HCT116 (cell line): ENCODE measurements at regions not wholly inside any gene's neighbourhood (a gene's known extent, or its start where the extent isn't known, plus 50 kb on each side); places are given as distances from the start of the nearest gene placed in this dataset.

ENCODE experiments used
- ATAC-seq: fragments of 200-7000 bp; cut with Tn5 transposase; 2 replicates; pipeline ENCODE4 v1.9.1; 2020; ENCODE audit warnings: mild to moderate bottlenecking, moderate library complexity
- BruUV-seq: library from RNA; stranded (reverse); fragments of 400-500 nt; replicated peaks from 2 replicates; lab custom pipeline; 2021; lab: Mats Ljungman, UMichigan
- CTCF ChIA-PET: fragments of 300-600 bp; sonication (Branson Sonifier 250); formaldehyde crosslinking; loops from one replicate; lab custom pipeline; 2021; ENCODE audit warnings: antibody characterized with exemption; lab: Charles Lee
- POLR2A ChIA-PET: fragments of 300-600, 350-600 bp; sonication (Branson Sonifier 250); formaldehyde crosslinking; loops from one replicate; lab custom pipeline; 2021; ENCODE audit warnings: antibody characterized with exemption; lab: Charles Lee
- RAD21 ChIA-PET, 2 experiments: fragments of 300-600 bp; sonication (Branson Sonifier 250); formaldehyde crosslinking; loops; one replicate each; lab custom pipeline; 2023; ENCODE audit warnings: low total read pairs in 2 of 2; ENCODE audit not compliant: uncharacterized antibody in 2 of 2, unreplicated experiment in 2 of 2, low non-redundant PET in 1 of 2; lab: Charles Lee
- DNase-seq: peaks from one replicate; pipeline ENCODE4 v3.0.0-alpha.2; 2010; ENCODE audit warnings: low read depth, low spot score
- H2AFZ ChIP-seq: fragments of 200-600 bp; shearing (Covaris generic), sonication (generic); 2 replicates; pipeline ENCODE4 v1.6.1; 2017; ENCODE audit warnings: low read depth, mixed run types, mixed read lengths, antibody characterized with exemption, low read length; ENCODE audit not compliant: poor library complexity, severe bottlenecking
- H3K27ac ChIP-seq: 2 replicates; pipeline ENCODE4 v1.5.1; 2012; ENCODE audit warnings: low read depth, low read length
- H3K27me3 ChIP-seq: fragments of 200-600 bp; sonication (generic); 2 replicates; pipeline ENCODE4 v1.6.1; 2016; ENCODE audit warnings: mixed run types, low read length, mixed read lengths; ENCODE audit not compliant: insufficient read depth
- H3K36me3 ChIP-seq, 2 experiments: fragments of 200-500 bp in 1 of 2; fragments of 200-600 bp in 1 of 2; sonication (Bioruptor generic) in 1 of 2; sonication (generic) in 1 of 2; 2 replicates each; pipeline versions ENCODE4 v1.5.1 to v1.6.1; 2014 to 2016; ENCODE audit warnings: low read length in 2 of 2, inconsistent platforms in 1 of 2, mixed read lengths in 1 of 2, mixed run types in 1 of 2; ENCODE audit not compliant: insufficient read depth in 2 of 2, control insufficient read depth in 1 of 2
- H3K4me1 ChIP-seq, 2 experiments: fragments of 200-600 bp in 1 of 2; sonication (generic) in 1 of 2; 2 replicates each; pipeline versions ENCODE4 v1.5.1 to v1.6.1; 2012 to 2017; ENCODE audit warnings: low read length in 2 of 2, inconsistent platforms in 1 of 2, mild to moderate bottlenecking in 1 of 2, mixed read lengths in 1 of 2, mixed run types in 1 of 2, moderate library complexity in 1 of 2; ENCODE audit not compliant: insufficient read depth in 2 of 2, control insufficient read depth in 1 of 2
- H3K4me2 ChIP-seq: fragments of 200-600 bp; sonication (generic); 2 replicates; pipeline ENCODE4 v1.6.1; 2017; ENCODE audit warnings: mixed run types, low read length, mixed read lengths
- H3K4me3 ChIP-seq, 2 experiments: fragments of 200-600 bp in 1 of 2; sonication (generic) in 1 of 2; replicated peaks in 1 of 2; 2 replicates each; pipeline ENCODE4 v1.5.1; 2011 to 2016; ENCODE audit warnings: low read length in 2 of 2, control low read depth in 1 of 2, low read depth in 1 of 2, mild to moderate bottlenecking in 1 of 2, mixed read lengths in 1 of 2, mixed run types in 1 of 2
- H3K79me2 ChIP-seq: fragments of 200-600 bp; sonication (generic); 2 replicates; pipeline ENCODE4 v1.6.1; 2017; ENCODE audit warnings: mild to moderate bottlenecking, mixed run types, low read length, moderate library complexity, mixed read lengths; ENCODE audit not compliant: insufficient read depth
- H3K9ac ChIP-seq: fragments of 200-600 bp; sonication (generic); 2 replicates; pipeline ENCODE4 v1.6.1; 2016; ENCODE audit warnings: low read length, mixed read lengths
- H3K9me2 ChIP-seq: fragments of 200-600 bp; sonication (generic), shearing (Covaris generic); 2 replicates; pipeline ENCODE4 v1.6.1; 2017; ENCODE audit warnings: mixed run types, mild to moderate bottlenecking, moderate library complexity; ENCODE audit not compliant: insufficient read depth
- H3K9me3 ChIP-seq, 2 experiments: fragments of 200-500 bp in 1 of 2; fragments of 200-600 bp in 1 of 2; sonication (Bioruptor generic) in 1 of 2; sonication (generic) in 1 of 2; 2 replicates each; pipeline ENCODE4 v1.6.1; 2014 to 2017; ENCODE audit warnings: low read length in 2 of 2, mixed read lengths in 2 of 2, inconsistent platforms in 1 of 2, low read depth in 1 of 2, mild to moderate bottlenecking in 1 of 2, mixed run types in 1 of 2, moderate library complexity in 1 of 2; ENCODE audit not compliant: control insufficient read depth in 1 of 2, insufficient read depth in 1 of 2
- H4K20me1 ChIP-seq: fragments of 200-600 bp; sonication (generic), shearing (Covaris generic); 2 replicates; pipeline ENCODE4 v1.6.1; 2017; ENCODE audit warnings: mixed run types, mild to moderate bottlenecking, moderate library complexity; ENCODE audit not compliant: insufficient read depth
- EGR1 ChIP-seq: IDR thresholded peaks from 2 replicates; pipeline ENCODE4 v1.6.1; 2012; ENCODE audit warnings: low read depth
- FOSL1 ChIP-seq: IDR thresholded peaks from 2 replicates; pipeline ENCODE4 v1.6.1; 2012; ENCODE audit warnings: low read depth
- POLR2A ChIP-seq: IDR thresholded peaks from 2 replicates; pipeline ENCODE4 v1.7.0; 2011; ENCODE audit warnings: borderline replicate concordance; ENCODE audit not compliant: insufficient read depth, insufficient read length; ENCODE audit errors: extremely low read depth
- POLR2AphosphoS5 ChIP-seq: IDR thresholded peaks from 2 replicates; pipeline ENCODE4 v1.6.1; 2011; ENCODE audit warnings: mild to moderate bottlenecking, low read depth, low read length, moderate library complexity
- RAD21 ChIP-seq: IDR thresholded peaks from 2 replicates; pipeline ENCODE4 v1.6.1; 2012; ENCODE audit warnings: low read depth, mild to moderate bottlenecking
- TCF7L2 ChIP-seq: IDR thresholded peaks from 2 replicates; pipeline ENCODE4 v1.7.0; 2011; ENCODE audit warnings: borderline replicate concordance, inconsistent platforms; ENCODE audit not compliant: insufficient read depth, insufficient read length; ENCODE audit errors: extremely low read depth
- YY1 ChIP-seq: IDR thresholded peaks from 2 replicates; pipeline ENCODE4 v1.6.1; 2011; ENCODE audit warnings: low read length, low read depth, moderate library complexity, mild to moderate bottlenecking; ENCODE audit not compliant: insufficient replicate concordance; ENCODE audit errors: extremely low read depth
- ZFX ChIP-seq: fragments of 450-650 bp; IDR thresholded peaks from 2 replicates; pipeline ENCODE4 v1.6.1; 2017
- ZNF274 ChIP-seq: fragments of 200-500 bp; sonication (Bioruptor generic); IDR thresholded peaks from 2 replicates; pipeline ENCODE4 v1.6.1; 2014; ENCODE audit warnings: mild to moderate bottlenecking, low read depth, low read length, inconsistent platforms
- intact Hi-C: fragments of 100-400 bp; cut with micrococcal nuclease; formaldehyde crosslinking; loops from 2 replicates; pipeline ENCODE4 v1.10.0; 2022
- TF ChIP-seq, protein P1 (sequence below): IDR thresholded peaks from 2 replicates; pipeline ENCODE4 v1.6.1; 2012
- TF ChIP-seq, protein P2 (sequence below): IDR thresholded peaks from 2 replicates; pipeline ENCODE4 v1.6.1; 2012; ENCODE audit warnings: low read depth

DNA sequence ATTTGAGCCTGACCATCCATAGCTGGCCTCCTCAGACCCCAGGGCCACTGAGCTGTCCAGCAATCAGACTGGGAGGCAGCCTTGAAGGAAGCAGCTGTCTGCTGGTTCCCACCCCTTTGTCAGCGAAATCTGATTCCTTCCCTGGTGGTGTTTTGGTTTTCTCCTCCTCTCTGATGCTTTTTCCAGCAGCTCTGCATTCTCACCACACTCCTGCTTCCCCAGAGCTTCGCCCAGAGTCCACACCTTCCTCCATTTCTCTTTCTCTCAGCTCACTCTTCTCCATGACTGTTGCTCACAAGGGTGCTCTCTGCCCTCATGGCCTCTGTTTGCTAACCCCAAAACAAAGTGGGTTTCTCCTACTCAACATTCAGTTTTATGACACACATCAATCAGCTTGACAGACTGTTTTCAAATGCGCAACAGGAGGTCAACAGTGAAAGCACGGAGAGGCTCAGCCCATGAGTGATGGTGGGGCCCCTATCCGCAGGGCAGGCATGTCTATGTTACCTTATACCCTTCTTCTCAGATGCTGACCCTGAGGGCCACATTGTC is 130.6 kb upstream of the MTNR1B start:
- H3K27ac ChIP-seq = no peak overlapping the region
- H3K4me1 ChIP-seq = no peaks in the 10 kb centered on the region
- no peak overlapping the region for H3K4me3 ChIP-seq
- H3K79me2 ChIP-seq = no peaks in the 10 kb centered on the region
- no peaks in the 10 kb centered on the region for H3K36me3 ChIP-seq
- no peaks in the 10 kb centered on the region for H4K20me1 ChIP-seq
- DNase-seq = no peak
- RAD21 ChIA-PET = no interaction called here
- TF ChIP-seq POLR2A (no peak), ZFX (no peak), EGR1 (no peak), POLR2AphosphoS5 (no peak), TCF7L2 (no peak), ZNF274 (no peak), YY1 (no peak), FOSL1 (no peak), RAD21 (no peak)
- TF ChIP-seq, protein P1, sequence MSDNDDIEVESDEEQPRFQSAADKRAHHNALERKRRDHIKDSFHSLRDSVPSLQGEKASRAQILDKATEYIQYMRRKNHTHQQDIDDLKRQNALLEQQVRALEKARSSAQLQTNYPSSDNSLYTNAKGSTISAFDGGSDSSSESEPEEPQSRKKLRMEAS = no peak
- TF ChIP-seq, protein P2, sequence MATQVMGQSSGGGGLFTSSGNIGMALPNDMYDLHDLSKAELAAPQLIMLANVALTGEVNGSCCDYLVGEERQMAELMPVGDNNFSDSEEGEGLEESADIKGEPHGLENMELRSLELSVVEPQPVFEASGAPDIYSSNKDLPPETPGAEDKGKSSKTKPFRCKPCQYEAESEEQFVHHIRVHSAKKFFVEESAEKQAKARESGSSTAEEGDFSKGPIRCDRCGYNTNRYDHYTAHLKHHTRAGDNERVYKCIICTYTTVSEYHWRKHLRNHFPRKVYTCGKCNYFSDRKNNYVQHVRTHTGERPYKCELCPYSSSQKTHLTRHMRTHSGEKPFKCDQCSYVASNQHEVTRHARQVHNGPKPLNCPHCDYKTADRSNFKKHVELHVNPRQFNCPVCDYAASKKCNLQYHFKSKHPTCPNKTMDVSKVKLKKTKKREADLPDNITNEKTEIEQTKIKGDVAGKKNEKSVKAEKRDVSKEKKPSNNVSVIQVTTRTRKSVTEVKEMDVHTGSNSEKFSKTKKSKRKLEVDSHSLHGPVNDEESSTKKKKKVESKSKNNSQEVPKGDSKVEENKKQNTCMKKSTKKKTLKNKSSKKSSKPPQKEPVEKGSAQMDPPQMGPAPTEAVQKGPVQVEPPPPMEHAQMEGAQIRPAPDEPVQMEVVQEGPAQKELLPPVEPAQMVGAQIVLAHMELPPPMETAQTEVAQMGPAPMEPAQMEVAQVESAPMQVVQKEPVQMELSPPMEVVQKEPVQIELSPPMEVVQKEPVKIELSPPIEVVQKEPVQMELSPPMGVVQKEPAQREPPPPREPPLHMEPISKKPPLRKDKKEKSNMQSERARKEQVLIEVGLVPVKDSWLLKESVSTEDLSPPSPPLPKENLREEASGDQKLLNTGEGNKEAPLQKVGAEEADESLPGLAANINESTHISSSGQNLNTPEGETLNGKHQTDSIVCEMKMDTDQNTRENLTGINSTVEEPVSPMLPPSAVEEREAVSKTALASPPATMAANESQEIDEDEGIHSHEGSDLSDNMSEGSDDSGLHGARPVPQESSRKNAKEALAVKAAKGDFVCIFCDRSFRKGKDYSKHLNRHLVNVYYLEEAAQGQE = no peak
- H2AFZ ChIP-seq = no peak overlapping the region
- H3K9ac ChIP-seq = no peak overlapping the region
- no peak overlapping the region for H3K4me2 ChIP-seq
- BruUV-seq = no TSS peak
- no peaks in the 10 kb centered on the region for H3K27me3 ChIP-seq
- no peaks in the 10 kb centered on the region for H3K9me3 ChIP-seq
- POLR2A ChIA-PET = no interaction called here
- no peaks in the 10 kb centered on the region for H3K9me2 ChIP-seq
- intact Hi-C loops = no loop called here
- CTCF ChIA-PET = interaction anchor here (1.0 kb wide), 1 partner anchor 47 kb away, joined by 3 read pairs; no protein-coding TSS in a partner anchor
- ATAC-seq = no peak
